Psoas muscle (tissue), 7 donors: ENCODE measurements at regions not wholly inside any gene's neighbourhood (a gene's known extent, or its start where the extent isn't known, plus 50 kb on each side); places are given as distances from the start of the nearest gene placed in this dataset.

Source experiments
- ATAC-seq, 4 donors: fragments of 200-7000 bp; cut with Tn5 transposase; one replicate each; pipeline ENCODE4 v1.9.1; 2020; ENCODE audit warnings: moderate library complexity in 3 of 4, mild to moderate bottlenecking in 2 of 4
- DNase-seq, 2 donors: peaks; one replicate each; pipeline ENCODE4 v3.0.0-alpha.2; 2020
- H3K27ac ChIP-seq: fragments of 200-600 bp; one replicate; pipeline ENCODE4 v1.8.0; 2022
- H3K27me3 ChIP-seq, 3 donors: fragments of 200-600 bp in 1 of 3; one replicate each; pipeline versions ENCODE4 v1.6.1 to v1.8.0; 2013 to 2022; ENCODE audit warnings: low read length in 2 of 3, mild to moderate bottlenecking in 2 of 3, moderate library complexity in 1 of 3; ENCODE audit not compliant: insufficient read depth in 3 of 3
- H3K36me3 ChIP-seq, 2 donors: fragments of 200-600 bp in 1 of 2; one replicate each; pipeline versions ENCODE4 v1.6.1 to v1.8.0; 2013 to 2022; ENCODE audit warnings: low read depth in 1 of 2, mild to moderate bottlenecking in 1 of 2, moderate library complexity in 1 of 2; ENCODE audit not compliant: insufficient read depth in 1 of 2
- H3K4me1 ChIP-seq: fragments of 200-600 bp; one replicate; pipeline ENCODE4 v1.8.0; 2022
- H3K4me3 ChIP-seq: fragments of 200-600 bp; one replicate; pipeline ENCODE4 v1.8.0; 2022; ENCODE audit warnings: mild to moderate bottlenecking
- H3K9me3 ChIP-seq: fragments of 200-600 bp; one replicate; pipeline ENCODE4 v1.8.0; 2022
- WGBS, 3 donors: extraction: QIAGEN DNeasy Blood & Tissue Kit; methylation state at CpG; one replicate each; pipeline versions ENCODE4 v1.1.6 to v1.1.7; 2013; 5-methylcytosine and 5-hydroxymethylcytosine counted together
- intact Hi-C, 2 donors: fragments of 100-400 bp; cut with DNase I; formaldehyde crosslinking; loops; one replicate each; pipeline versions ENCODE4 v1.11.0 to v1.14.2; 2022
- TF ChIP-seq, protein P1 (sequence below): fragments of 200-600 bp; IDR thresholded peaks from one replicate; pipeline ENCODE4 v1.8.0; 2022; ENCODE audit warnings: antibody characterized with exemption
- donor health status: healthy with polysubstance abuse.
- donor health status: DM: no; HTN: no; CAD: no; lungs with moderate emphysema.
- donor health status: Bipolar disorder and iron deficiency.
- donor health status: healthy.
- donor health status: DM: yes; HTN: yes; CAD: no.
- donor health status: DM: no; HTN: no; CAD: no.
- donor health status: DM: yes; HTN: yes; CAD: no.

DNA sequence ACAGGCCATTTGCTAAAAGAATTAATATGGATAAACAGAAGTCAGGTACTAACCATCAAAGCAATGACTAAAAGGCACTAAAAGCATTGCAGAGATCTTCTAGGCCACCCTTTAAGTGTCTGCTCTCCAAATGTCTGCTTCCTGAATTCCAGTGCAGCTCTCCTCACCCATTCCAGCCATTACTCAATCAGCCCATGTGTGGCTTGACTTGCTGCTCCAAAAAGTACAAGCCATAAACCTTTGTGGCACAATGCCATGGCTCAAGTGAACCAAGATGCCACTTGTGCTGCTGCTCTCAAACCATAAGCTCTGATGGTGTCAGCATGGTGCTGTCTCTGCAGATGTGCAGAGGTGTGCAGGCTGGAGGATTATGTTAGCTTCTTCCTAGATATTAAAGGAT lies 290.2 kb upstream of the POU5F2 start:
- no peaks in the 10 kb centered on the region for H3K9me3 ChIP-seq
- H3K4me3 ChIP-seq: no peak overlapping the region
- H3K4me1 ChIP-seq: no peaks in the 10 kb centered on the region
- intact Hi-C loops: no loop called here
- no peak for DNase-seq
- H3K27ac ChIP-seq: no peak overlapping the region
- TF ChIP-seq, protein P1, sequence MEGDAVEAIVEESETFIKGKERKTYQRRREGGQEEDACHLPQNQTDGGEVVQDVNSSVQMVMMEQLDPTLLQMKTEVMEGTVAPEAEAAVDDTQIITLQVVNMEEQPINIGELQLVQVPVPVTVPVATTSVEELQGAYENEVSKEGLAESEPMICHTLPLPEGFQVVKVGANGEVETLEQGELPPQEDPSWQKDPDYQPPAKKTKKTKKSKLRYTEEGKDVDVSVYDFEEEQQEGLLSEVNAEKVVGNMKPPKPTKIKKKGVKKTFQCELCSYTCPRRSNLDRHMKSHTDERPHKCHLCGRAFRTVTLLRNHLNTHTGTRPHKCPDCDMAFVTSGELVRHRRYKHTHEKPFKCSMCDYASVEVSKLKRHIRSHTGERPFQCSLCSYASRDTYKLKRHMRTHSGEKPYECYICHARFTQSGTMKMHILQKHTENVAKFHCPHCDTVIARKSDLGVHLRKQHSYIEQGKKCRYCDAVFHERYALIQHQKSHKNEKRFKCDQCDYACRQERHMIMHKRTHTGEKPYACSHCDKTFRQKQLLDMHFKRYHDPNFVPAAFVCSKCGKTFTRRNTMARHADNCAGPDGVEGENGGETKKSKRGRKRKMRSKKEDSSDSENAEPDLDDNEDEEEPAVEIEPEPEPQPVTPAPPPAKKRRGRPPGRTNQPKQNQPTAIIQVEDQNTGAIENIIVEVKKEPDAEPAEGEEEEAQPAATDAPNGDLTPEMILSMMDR: no peak
- H3K27me3 ChIP-seq: no peaks in the 10 kb centered on the region
- ATAC-seq: no peak
- H3K36me3 ChIP-seq: no peaks in the 10 kb centered on the region

DNA sequence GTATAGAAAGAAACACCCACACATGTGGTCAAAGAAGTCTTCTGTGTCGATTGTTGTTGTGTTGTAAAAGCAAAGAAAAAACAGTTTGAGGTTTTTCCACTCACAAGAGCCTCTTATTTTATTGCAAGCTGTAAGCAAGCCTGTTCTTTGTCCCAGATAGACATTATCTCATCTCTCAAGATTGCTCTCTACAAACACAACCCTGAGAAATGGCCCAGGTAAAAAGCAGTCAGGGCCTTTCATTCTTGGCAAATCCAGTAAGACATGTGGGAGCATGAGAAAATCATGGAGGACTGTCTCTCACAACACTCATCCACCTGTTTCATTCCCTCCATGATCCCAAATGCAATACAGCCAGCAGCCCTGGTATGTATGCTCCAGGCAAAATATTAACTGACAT lies 286.6 kb upstream of the POU5F2 start:
- TF ChIP-seq, protein P1: no peak
- H3K4me1 ChIP-seq: no peaks in the 10 kb centered on the region
- no peak for DNase-seq
- H3K27me3 ChIP-seq: no peaks in the 10 kb centered on the region
- intact Hi-C loops: no loop called here
- H3K9me3 ChIP-seq: no peaks in the 10 kb centered on the region
- WGBS, 3 donors: 58 to 68% (median 67%) methylated on average over 1 of the region's 1 CpG
- no peak overlapping the region for H3K27ac ChIP-seq
- H3K36me3 ChIP-seq: no peaks in the 10 kb centered on the region
- no peak overlapping the region for H3K4me3 ChIP-seq
- ATAC-seq: no peak

DNA sequence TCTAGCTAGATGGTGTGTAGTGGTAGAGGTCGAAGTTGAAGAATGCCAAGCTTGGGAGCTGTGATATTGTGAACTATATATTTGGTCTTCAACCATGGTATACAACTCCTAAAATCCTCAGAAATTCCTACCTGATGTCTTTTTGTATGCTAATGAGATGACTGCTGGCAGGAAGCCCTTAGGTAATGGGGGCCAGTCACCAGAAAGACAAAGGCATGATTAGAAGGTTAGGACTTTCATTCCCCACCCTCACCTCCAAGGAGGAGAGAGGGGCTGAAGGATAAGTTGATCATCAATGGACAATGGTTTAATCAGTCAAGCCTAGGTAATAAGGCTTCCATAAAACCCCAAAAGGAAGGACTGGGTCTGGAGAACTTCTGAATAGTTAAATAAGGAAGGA lies 285.7 kb upstream of the POU5F2 start:
- intact Hi-C loops: no loop called here
- Histone ChIP-seq H3K4me3 (no peak overlapping the region), H3K27ac (no peak overlapping the region), H3K4me1 (no peaks in the 10 kb centered on the region), H3K9me3 (no peaks in the 10 kb centered on the region), H3K36me3 (no peaks in the 10 kb centered on the region), H3K27me3 (no peaks in the 10 kb centered on the region)
- ATAC-seq (no peak), DNase-seq (no peak)
- TF ChIP-seq, protein P1: no peak
- whole genome bisulfite sequencing, 3 donors: 95 to 100% (median 97%) methylated on average over 1 of the region's 1 CpG

DNA sequence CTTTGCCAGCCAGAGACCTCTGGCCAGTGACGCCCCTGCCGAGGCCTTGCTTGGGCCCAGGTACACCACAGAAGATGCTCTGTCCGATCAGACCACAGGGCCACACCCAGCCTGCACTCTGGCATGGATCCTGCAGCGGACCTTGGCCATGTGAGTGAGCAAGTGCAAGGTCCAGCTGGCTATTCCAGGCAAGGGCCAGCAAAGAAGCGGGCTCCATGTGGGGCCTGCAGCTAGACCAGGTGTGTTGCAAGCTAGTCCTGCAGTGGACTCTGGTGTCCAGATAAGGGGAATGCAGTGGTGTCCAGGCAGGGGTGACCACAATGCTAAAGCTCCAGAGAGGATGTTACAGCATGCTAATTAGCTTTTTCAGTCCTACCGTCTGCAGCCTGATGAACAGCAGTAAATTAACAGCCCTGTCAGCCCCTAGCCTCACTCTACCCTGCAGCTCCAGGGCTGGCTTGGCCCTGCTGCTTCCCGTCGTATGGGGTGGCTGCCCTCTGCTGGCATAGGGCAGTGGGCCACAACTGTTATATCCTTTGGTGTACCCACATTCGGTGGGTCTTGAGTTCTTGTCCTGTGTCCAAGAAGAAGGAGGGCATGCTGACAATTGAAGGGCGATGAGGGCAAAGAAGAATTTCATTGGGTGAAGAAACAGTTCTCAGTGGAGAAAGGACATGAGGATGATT lies 284.5 kb upstream of the POU5F2 start:
- 93% methylated on average over 10 of the region's 10 CpGs for WGBS, 3 donors
- Histone ChIP-seq H3K9me3 (no peaks in the 10 kb centered on the region), H3K4me1 (no peaks in the 10 kb centered on the region), H3K27ac (no peak overlapping the region), H3K36me3 (no peaks in the 10 kb centered on the region), H3K4me3 (no peak overlapping the region), H3K27me3 (no peaks in the 10 kb centered on the region)
- DNase-seq (no peak), ATAC-seq (no peak)
- intact Hi-C loops: no loop called here
- TF ChIP-seq, protein P1: no peak

DNA sequence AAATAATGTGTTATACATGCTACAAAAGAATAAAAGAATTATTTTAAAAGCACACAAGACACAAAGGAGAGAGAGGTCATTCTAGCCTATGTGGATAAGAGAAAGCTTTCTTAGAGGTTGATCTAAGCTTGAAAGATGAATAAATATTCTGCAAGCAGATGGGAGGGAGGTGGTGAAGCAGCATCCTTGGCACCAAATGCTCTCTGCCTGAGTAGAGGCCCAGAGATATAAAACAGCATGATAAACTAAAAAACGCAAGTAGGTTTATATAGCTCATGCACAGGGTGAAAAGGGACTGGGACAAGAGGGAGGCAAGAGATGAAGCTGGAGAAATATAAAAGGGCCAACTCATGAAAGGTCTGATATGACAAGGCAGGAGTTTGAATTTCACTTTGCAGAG lies 283.2 kb upstream of the POU5F2 start:
- H3K4me1 ChIP-seq: no peaks in the 10 kb centered on the region
- H3K36me3 ChIP-seq: no peaks in the 10 kb centered on the region
- no peak overlapping the region for H3K27ac ChIP-seq
- TF ChIP-seq, protein P1: no peak
- intact Hi-C loops: no loop called here
- DNase-seq (no peak), ATAC-seq (no peak)
- H3K4me3 ChIP-seq: no peak overlapping the region
- 97 to 100% (median 100%) methylated on average over 1 of the region's 1 CpG for WGBS, 3 donors
- no peaks in the 10 kb centered on the region for H3K9me3 ChIP-seq
- no peaks in the 10 kb centered on the region for H3K27me3 ChIP-seq
